Progenitor cell of endocrine pancreas (in vitro differentiated cells): ENCODE measurements at regions not wholly inside any gene's neighbourhood (a gene's known extent, or its start where the extent isn't known, plus 50 kb on each side); places are given as distances from the start of the nearest gene placed in this dataset.

Experiments used
- DNase-seq: peaks from one replicate; pipeline ENCODE4 v3.0.0; 2021; ENCODE audit warnings: low spot score; ENCODE audit not compliant: unreplicated experiment
- H3K27ac Mint-ChIP-seq: 2 replicates; pipeline ENCODE4 v1.8.0; 2021; ENCODE audit warnings: mild to moderate bottlenecking, moderate library complexity, mixed read lengths
- H3K27me3 Mint-ChIP-seq: 2 replicates; pipeline ENCODE4 v1.8.0; 2021; ENCODE audit warnings: mixed read lengths
- H3K36me3 Mint-ChIP-seq: 2 replicates; pipeline ENCODE4 v1.8.0; 2022; ENCODE audit warnings: mixed read lengths; ENCODE audit not compliant: insufficient read depth
- H3K4me1 Mint-ChIP-seq: 2 replicates; pipeline ENCODE4 v1.8.0; 2021; ENCODE audit warnings: low read depth, mixed read lengths
- H3K4me3 Mint-ChIP-seq: 2 replicates; pipeline ENCODE4 v1.8.0; 2021; ENCODE audit warnings: low read depth, mild to moderate bottlenecking, moderate library complexity, mixed read lengths
- H3K9me3 Mint-ChIP-seq: 2 replicates; pipeline ENCODE4 v1.8.0; 2021; ENCODE audit warnings: low read depth, mixed read lengths
- TF ChIP-seq, protein P1 (sequence below): fragments of 200-600 bp; sonication (generic); IDR thresholded peaks from one replicate; pipeline ENCODE4 v1.5.0; 2021; ENCODE audit warnings: antibody characterized with exemption, mild to moderate bottlenecking; ENCODE audit not compliant: unreplicated experiment

- H3K27me3 Mint-ChIP-seq, result no peaks in the 10 kb centered on the region
- TF ChIP-seq, protein P1, sequence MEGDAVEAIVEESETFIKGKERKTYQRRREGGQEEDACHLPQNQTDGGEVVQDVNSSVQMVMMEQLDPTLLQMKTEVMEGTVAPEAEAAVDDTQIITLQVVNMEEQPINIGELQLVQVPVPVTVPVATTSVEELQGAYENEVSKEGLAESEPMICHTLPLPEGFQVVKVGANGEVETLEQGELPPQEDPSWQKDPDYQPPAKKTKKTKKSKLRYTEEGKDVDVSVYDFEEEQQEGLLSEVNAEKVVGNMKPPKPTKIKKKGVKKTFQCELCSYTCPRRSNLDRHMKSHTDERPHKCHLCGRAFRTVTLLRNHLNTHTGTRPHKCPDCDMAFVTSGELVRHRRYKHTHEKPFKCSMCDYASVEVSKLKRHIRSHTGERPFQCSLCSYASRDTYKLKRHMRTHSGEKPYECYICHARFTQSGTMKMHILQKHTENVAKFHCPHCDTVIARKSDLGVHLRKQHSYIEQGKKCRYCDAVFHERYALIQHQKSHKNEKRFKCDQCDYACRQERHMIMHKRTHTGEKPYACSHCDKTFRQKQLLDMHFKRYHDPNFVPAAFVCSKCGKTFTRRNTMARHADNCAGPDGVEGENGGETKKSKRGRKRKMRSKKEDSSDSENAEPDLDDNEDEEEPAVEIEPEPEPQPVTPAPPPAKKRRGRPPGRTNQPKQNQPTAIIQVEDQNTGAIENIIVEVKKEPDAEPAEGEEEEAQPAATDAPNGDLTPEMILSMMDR, result no peak
- no peak overlapping the region for H3K4me3 Mint-ChIP-seq
- no peaks in the 10 kb centered on the region for H3K36me3 Mint-ChIP-seq
- H3K9me3 Mint-ChIP-seq, result no peaks in the 10 kb centered on the region
- DNase-seq, result no peak
- H3K4me1 Mint-ChIP-seq, result peaks cover 8% of the 10 kb centered on the region
- H3K27ac Mint-ChIP-seq, result peak overlapping the region; percentile 76
Observed at GRCh38 chr3:82044930-82045705, 283.7 kb upstream of the GBE1 start.

DNA sequence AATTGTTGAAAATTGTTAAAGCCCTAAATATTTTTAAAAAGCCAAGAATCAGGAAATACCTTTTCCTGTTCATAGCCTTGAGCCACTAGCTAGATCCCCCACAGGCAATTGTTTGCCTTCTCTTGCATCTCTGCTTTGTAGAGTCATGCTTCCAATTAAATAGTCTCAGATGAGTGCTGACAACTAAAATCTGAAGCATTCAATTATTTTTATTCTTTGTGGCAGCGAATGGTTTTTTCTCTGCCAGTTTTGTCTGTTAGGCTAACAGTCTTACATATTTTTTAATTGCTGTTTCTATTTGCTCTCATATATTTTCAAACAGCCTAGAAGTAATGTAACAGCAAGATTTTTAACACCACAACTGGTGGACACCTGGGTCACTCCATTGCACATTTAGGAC lies 277.1 kb upstream of the GBE1 start:
- H3K27me3 Mint-ChIP-seq, result no peaks in the 10 kb centered on the region
- H3K4me3 Mint-ChIP-seq, result no peak overlapping the region
- no peak for DNase-seq
- H3K27ac Mint-ChIP-seq, result no peak overlapping the region
- no peaks in the 10 kb centered on the region for H3K9me3 Mint-ChIP-seq
- no peaks in the 10 kb centered on the region for H3K4me1 Mint-ChIP-seq
- TF ChIP-seq, protein P1, result no peak
- H3K36me3 Mint-ChIP-seq, result no peaks in the 10 kb centered on the region

DNA sequence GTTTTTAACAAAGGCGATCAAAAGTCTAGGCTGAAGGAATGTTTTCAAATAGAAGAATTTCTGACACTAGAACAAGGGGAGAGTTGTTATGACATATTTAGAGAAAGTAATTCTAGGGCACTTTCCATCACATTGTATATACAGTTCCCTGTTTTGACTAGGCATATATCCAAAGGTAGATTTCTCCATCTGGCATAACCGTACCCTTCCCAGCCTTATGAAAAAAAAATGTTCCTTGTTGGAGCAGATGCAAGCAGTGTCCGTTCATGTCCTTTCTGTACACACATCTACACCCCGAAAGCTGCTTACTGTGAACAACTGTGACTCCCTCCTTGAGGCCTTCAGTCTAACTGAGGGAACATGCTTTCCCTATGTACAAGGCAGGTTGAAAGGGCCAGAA lies 271.7 kb upstream of the GBE1 start:
- no peaks in the 10 kb centered on the region for H3K9me3 Mint-ChIP-seq
- no peak overlapping the region for H3K27ac Mint-ChIP-seq
- DNase-seq, result no peak
- no peak overlapping the region for H3K4me3 Mint-ChIP-seq
- H3K36me3 Mint-ChIP-seq, result no peaks in the 10 kb centered on the region
- TF ChIP-seq, protein P1, result no peak
- no peaks in the 10 kb centered on the region for H3K27me3 Mint-ChIP-seq
- H3K4me1 Mint-ChIP-seq, result no peaks in the 10 kb centered on the region

GRCh38 chr3:82031596-82031995 lies 270.2 kb upstream of the GBE1 start:
- no peaks in the 10 kb centered on the region for H3K9me3 Mint-ChIP-seq
- no peak overlapping the region for H3K4me3 Mint-ChIP-seq
- H3K4me1 Mint-ChIP-seq, result no peaks in the 10 kb centered on the region
- DNase-seq, result no peak
- no peaks in the 10 kb centered on the region for H3K27me3 Mint-ChIP-seq
- H3K36me3 Mint-ChIP-seq, result no peaks in the 10 kb centered on the region
- TF ChIP-seq, protein P1, result no peak
- no peak overlapping the region for H3K27ac Mint-ChIP-seq

DNA sequence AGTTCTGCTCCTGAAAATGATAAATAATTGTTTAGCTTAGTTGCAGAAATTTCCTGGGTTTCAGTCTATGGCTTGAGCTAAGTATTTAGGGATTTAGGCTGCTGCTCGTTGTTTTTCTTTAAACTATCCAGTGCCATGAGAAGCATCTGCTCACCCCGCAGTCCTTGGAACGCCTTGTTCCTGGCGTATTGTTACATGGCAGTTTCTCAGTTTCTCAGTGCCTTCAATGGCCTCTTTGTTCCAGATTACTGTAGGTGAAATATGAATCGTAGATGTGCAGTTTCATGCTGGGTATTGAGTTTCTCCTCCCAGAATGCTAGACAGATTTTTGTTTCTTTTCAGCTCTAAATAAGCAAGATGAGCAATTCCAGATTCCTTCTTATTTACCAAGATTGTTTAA lies 269.5 kb upstream of the GBE1 start:
- Mint-ChIP-seq H3K9me3 (no peaks in the 10 kb centered on the region), H3K27ac (no peak overlapping the region), H3K27me3 (no peaks in the 10 kb centered on the region), H3K4me3 (no peak overlapping the region), H3K4me1 (no peaks in the 10 kb centered on the region), H3K36me3 (no peaks in the 10 kb centered on the region)
- DNase-seq, result no peak
- TF ChIP-seq, protein P1, result no peak
